ENCODE measurements at regions not wholly inside any gene's neighbourhood (a gene's known extent, or its start where the extent isn't known, plus 50 kb on each side); places are given as distances from the start of the nearest gene placed in this dataset.

- no peak for DNase-seq
- H3K9me3 ChIP-seq (ENCODE audit: severe bottlenecking): no peaks in the 10 kb centered on the region
- H3K27ac ChIP-seq: no peak overlapping the region
- no peak for TF ChIP-seq CTCF (IDR thresholded peaks at IDR 0.05; ENCODE audit: low read depth, low read length)
- H3K27me3 ChIP-seq (ENCODE audit: insufficient read depth, low read depth, severe bottlenecking): no peaks in the 10 kb centered on the region
- H3K4me3 ChIP-seq (ENCODE audit: low read depth, low read length): no peak overlapping the region
- H3K36me3 ChIP-seq: no peaks in the 10 kb centered on the region
These were observed 199.0 kb downstream of the URB2 start for GRCh38 chr1:229825042-229825441.

GRCh38 chr1:229828461-229828860 lies 202.4 kb downstream of the URB2 start:
- H3K4me3 ChIP-seq (ENCODE audit: low read depth, low read length): no peak overlapping the region
- no peaks in the 10 kb centered on the region for H3K9me3 ChIP-seq (ENCODE audit: severe bottlenecking)
- no peaks in the 10 kb centered on the region for H3K36me3 ChIP-seq
- H3K27me3 ChIP-seq (ENCODE audit: insufficient read depth, low read depth, severe bottlenecking): no peaks in the 10 kb centered on the region
- TF ChIP-seq CTCF (IDR thresholded peaks at IDR 0.05; ENCODE audit: low read depth, low read length): no peak
- no peak for DNase-seq
- H3K27ac ChIP-seq: no peak overlapping the region

DNA sequence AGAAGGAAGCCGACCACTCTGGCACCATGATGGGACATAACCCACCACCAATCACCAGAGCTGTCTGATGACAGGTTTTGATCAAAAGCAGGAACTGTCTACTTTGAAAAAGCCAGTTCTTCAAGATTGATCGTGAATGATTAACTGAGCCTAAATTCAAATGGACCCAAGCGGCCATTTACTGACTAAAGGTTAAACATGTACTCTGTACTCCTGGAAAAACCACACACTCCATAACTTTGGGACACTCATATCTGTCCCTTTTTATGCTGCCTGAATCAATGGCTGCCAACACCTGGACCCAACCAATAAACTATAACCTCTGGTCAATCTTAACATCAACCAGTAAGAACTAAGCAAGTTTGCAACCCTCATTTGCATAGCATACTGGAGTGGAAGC lies 206.6 kb downstream of the URB2 start:
- Histone ChIP-seq H3K36me3 (no peaks in the 10 kb centered on the region), H3K4me3 (ENCODE audit: low read depth, low read length) (no peak overlapping the region), H3K27ac (no peak overlapping the region), H3K9me3 (ENCODE audit: severe bottlenecking) (no peaks in the 10 kb centered on the region), H3K27me3 (ENCODE audit: insufficient read depth, low read depth, severe bottlenecking) (no peaks in the 10 kb centered on the region)
- no peak for DNase-seq
- TF ChIP-seq CTCF (IDR thresholded peaks at IDR 0.05; ENCODE audit: low read depth, low read length): no peak

DNA sequence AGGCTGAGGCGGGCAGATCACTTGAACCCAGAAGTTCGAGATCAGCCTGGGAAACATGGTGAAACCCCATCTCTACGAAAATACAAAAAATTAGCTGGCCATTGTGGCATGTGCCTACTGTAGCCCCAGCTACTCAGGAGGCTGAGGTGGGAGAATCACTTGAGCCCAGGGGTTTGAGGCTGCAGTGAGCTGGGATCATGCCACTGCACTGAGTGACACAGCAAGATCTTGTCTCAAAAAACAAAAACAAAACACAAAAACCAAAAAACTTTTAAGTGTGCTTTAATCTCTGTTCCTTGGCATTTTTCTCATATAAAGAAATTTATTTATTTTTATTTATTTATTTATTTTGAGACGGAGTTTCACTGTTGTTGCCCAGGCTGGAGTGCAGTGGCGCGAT lies 208.2 kb downstream of the URB2 start:
- Histone ChIP-seq H3K27me3 (ENCODE audit: insufficient read depth, low read depth, severe bottlenecking) (no peaks in the 10 kb centered on the region), H3K27ac (no peak overlapping the region), H3K9me3 (ENCODE audit: severe bottlenecking) (no peaks in the 10 kb centered on the region), H3K4me3 (ENCODE audit: low read depth, low read length) (no peak overlapping the region), H3K36me3 (no peaks in the 10 kb centered on the region)
- no peak for DNase-seq
- TF ChIP-seq CTCF (IDR thresholded peaks at IDR 0.05; ENCODE audit: low read depth, low read length): no peak

DNA sequence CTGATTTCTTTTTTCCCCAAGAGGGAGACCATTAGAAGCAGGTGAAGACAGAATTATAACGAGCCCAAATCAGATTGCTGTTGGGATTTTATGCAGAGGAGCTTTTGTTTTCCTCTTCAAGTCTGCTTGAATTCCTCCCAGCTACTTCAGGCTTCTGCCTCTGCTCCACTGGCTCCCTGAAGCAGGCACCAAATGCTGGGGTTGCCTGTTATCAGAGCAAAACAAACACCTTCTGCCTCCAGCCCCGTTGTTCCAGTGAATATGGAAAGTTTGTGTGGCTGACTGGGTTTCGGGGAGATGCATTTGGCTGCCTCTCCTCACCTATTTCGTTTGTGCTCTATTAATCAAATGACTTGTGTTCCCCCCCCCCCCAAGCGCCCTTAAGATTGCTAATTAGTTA lies 209.2 kb downstream of the URB2 start:
- Histone ChIP-seq H3K27ac (no peak overlapping the region), H3K9me3 (ENCODE audit: severe bottlenecking) (no peaks in the 10 kb centered on the region), H3K36me3 (no peaks in the 10 kb centered on the region), H3K4me3 (ENCODE audit: low read depth, low read length) (no peak overlapping the region), H3K27me3 (ENCODE audit: insufficient read depth, low read depth, severe bottlenecking) (no peaks in the 10 kb centered on the region)
- DNase-seq: no peak
- TF ChIP-seq CTCF (IDR thresholded peaks at IDR 0.05; ENCODE audit: low read depth, low read length): no peak

- Histone ChIP-seq H3K4me3 (ENCODE audit: low read depth, low read length) (no peak overlapping the region), H3K27ac (no peak overlapping the region), H3K9me3 (ENCODE audit: severe bottlenecking) (no peaks in the 10 kb centered on the region), H3K27me3 (ENCODE audit: insufficient read depth, low read depth, severe bottlenecking) (no peaks in the 10 kb centered on the region), H3K36me3 (no peaks in the 10 kb centered on the region)
- no peak for TF ChIP-seq CTCF (IDR thresholded peaks at IDR 0.05; ENCODE audit: low read depth, low read length)
- DNase-seq: no peak
These were observed 210.3 kb downstream of the URB2 start for GRCh38 chr1:229836324-229836723.

Measured in WERI-Rb-1 (cell line).